ENCODE measurements at regions not wholly inside any gene's neighbourhood (a gene's known extent, or its start where the extent isn't known, plus 50 kb on each side); places are given as distances from the start of the nearest gene placed in this dataset.

- TF ChIP-seq CTCF (IDR thresholded peaks at IDR 0.05; ENCODE audit: low read depth, low read length) (no peak), EZH2phosphoT487 (IDR thresholded peaks at IDR 0.05; ENCODE audit: low read depth) (no peak)
Measured at GRCh38 chr9:107669422-107669821, 179.9 kb upstream of the KLF4 start.
